Effector memory CD4-positive, alpha-beta T cell (primary cell): ENCODE measurements at regions not wholly inside any gene's neighbourhood (a gene's known extent, or its start where the extent isn't known, plus 50 kb on each side); places are given as distances from the start of the nearest gene placed in this dataset.

Experiments used
- DNase-seq, 3 donors: peaks; one replicate each; pipeline ENCODE4 v3.0.0-alpha.2; 2020
- H3K27ac ChIP-seq: 2 replicates; pipeline ENCODE4 v1.7.0; 2013; ENCODE audit warnings: mild to moderate bottlenecking, low read length, moderate library complexity; ENCODE audit not compliant: insufficient read depth, poor library complexity, severe bottlenecking
- H3K27me3 ChIP-seq: replicated peaks from 2 replicates; pipeline ENCODE4 v1.7.0; 2013; ENCODE audit warnings: mild to moderate bottlenecking, low read length; ENCODE audit not compliant: insufficient read depth, control insufficient read depth, poor library complexity, severe bottlenecking
- H3K36me3 ChIP-seq: 2 replicates; pipeline ENCODE4 v1.7.0; 2013; ENCODE audit warnings: mild to moderate bottlenecking, low read length, moderate library complexity; ENCODE audit not compliant: control insufficient read depth, insufficient read depth
- H3K4me1 ChIP-seq: 2 replicates; pipeline ENCODE4 v1.7.0; 2013; ENCODE audit warnings: low read length, mild to moderate bottlenecking; ENCODE audit not compliant: control insufficient read depth, insufficient read depth, poor library complexity, severe bottlenecking
- H3K4me3 ChIP-seq: 2 replicates; pipeline ENCODE4 v1.7.0; 2013; ENCODE audit warnings: low read length, low read depth, mild to moderate bottlenecking; ENCODE audit not compliant: insufficient read depth, poor library complexity, severe bottlenecking
- H3K9me3 ChIP-seq: 2 replicates; pipeline ENCODE4 v1.7.0; 2013; ENCODE audit warnings: mild to moderate bottlenecking, low read length, moderate library complexity; ENCODE audit not compliant: control insufficient read depth

GRCh38 chr4:189502841-189503435 is 437.7 kb upstream of the FRG1 start:
- Histone ChIP-seq H3K9me3 (no peaks in the 10 kb centered on the region), H3K36me3 (no peaks in the 10 kb centered on the region), H3K27ac (no peak overlapping the region), H3K4me1 (no peaks in the 10 kb centered on the region), H3K27me3 (no peaks in the 10 kb centered on the region), H3K4me3 (no peak overlapping the region)
- no peak for DNase-seq

GRCh38 chr4:189504220-189504619 is 436.5 kb upstream of the FRG1 start:
- Histone ChIP-seq H3K27me3 (no peaks in the 10 kb centered on the region), H3K36me3 (no peaks in the 10 kb centered on the region), H3K4me1 (no peaks in the 10 kb centered on the region), H3K4me3 (no peak overlapping the region), H3K9me3 (no peaks in the 10 kb centered on the region), H3K27ac (no peak overlapping the region)
- DNase-seq: no peak

GRCh38 chr4:189505380-189505779 is 435.3 kb upstream of the FRG1 start:
- DNase-seq: no peak
- H3K27ac ChIP-seq: no peak overlapping the region
- H3K9me3 ChIP-seq: no peaks in the 10 kb centered on the region
- no peaks in the 10 kb centered on the region for H3K4me1 ChIP-seq
- H3K4me3 ChIP-seq: no peak overlapping the region
- H3K36me3 ChIP-seq: no peaks in the 10 kb centered on the region
- no peaks in the 10 kb centered on the region for H3K27me3 ChIP-seq

- Histone ChIP-seq H3K27me3 (no peaks in the 10 kb centered on the region), H3K27ac (no peak overlapping the region), H3K9me3 (no peaks in the 10 kb centered on the region), H3K36me3 (no peaks in the 10 kb centered on the region), H3K4me1 (no peaks in the 10 kb centered on the region), H3K4me3 (no peak overlapping the region)
- DNase-seq: no peak
Observed at GRCh38 chr4:189506080-189506479, 434.6 kb upstream of the FRG1 start.

GRCh38 chr4:189507060-189507459 is 433.6 kb upstream of the FRG1 start:
- DNase-seq: no peak
- Histone ChIP-seq H3K36me3 (no peaks in the 10 kb centered on the region), H3K9me3 (no peaks in the 10 kb centered on the region), H3K27ac (no peak overlapping the region), H3K27me3 (no peaks in the 10 kb centered on the region), H3K4me3 (no peak overlapping the region), H3K4me1 (no peaks in the 10 kb centered on the region)

- Histone ChIP-seq H3K4me3 (no peak overlapping the region), H3K27me3 (no peaks in the 10 kb centered on the region), H3K27ac (no peak overlapping the region), H3K4me1 (no peaks in the 10 kb centered on the region), H3K36me3 (no peaks in the 10 kb centered on the region), H3K9me3 (no peaks in the 10 kb centered on the region)
- DNase-seq: no peak
Observed at GRCh38 chr4:189510601-189511000, 430.1 kb upstream of the FRG1 start.

- H3K4me1 ChIP-seq: no peaks in the 10 kb centered on the region
Observed at GRCh38 chr4:189511581-189511980, 429.1 kb upstream of the FRG1 start.

GRCh38 chr4:189513421-189513820 is 427.3 kb upstream of the FRG1 start:
- Histone ChIP-seq H3K27me3 (no peaks in the 10 kb centered on the region), H3K27ac (no peak overlapping the region), H3K4me1 (no peaks in the 10 kb centered on the region), H3K36me3 (no peaks in the 10 kb centered on the region), H3K4me3 (no peak overlapping the region), H3K9me3 (no peaks in the 10 kb centered on the region)
- DNase-seq: no peak

More at GRCh38 chr4:189511581-189511980, 429.1 kb upstream of the FRG1 start:
- no peak for DNase-seq
- H3K4me3 ChIP-seq: no peak overlapping the region
- no peaks in the 10 kb centered on the region for H3K9me3 ChIP-seq
- no peaks in the 10 kb centered on the region for H3K36me3 ChIP-seq
- no peak overlapping the region for H3K27ac ChIP-seq
- no peaks in the 10 kb centered on the region for H3K27me3 ChIP-seq

GRCh38 chr4:189514209-189514608 is 426.5 kb upstream of the FRG1 start:
- H3K4me3 ChIP-seq: no peak overlapping the region
- H3K36me3 ChIP-seq: no peaks in the 10 kb centered on the region
- no peaks in the 10 kb centered on the region for H3K27me3 ChIP-seq
- no peak overlapping the region for H3K27ac ChIP-seq
- H3K4me1 ChIP-seq: no peaks in the 10 kb centered on the region
- no peaks in the 10 kb centered on the region for H3K9me3 ChIP-seq
- DNase-seq: no peak

- H3K27me3 ChIP-seq: no peaks in the 10 kb centered on the region
- no peak overlapping the region for H3K4me3 ChIP-seq
- DNase-seq: no peak
- H3K9me3 ChIP-seq: no peaks in the 10 kb centered on the region
- H3K36me3 ChIP-seq: no peaks in the 10 kb centered on the region
- no peak overlapping the region for H3K27ac ChIP-seq
- no peaks in the 10 kb centered on the region for H3K4me1 ChIP-seq
Observed at GRCh38 chr4:189516902-189517301, 423.8 kb upstream of the FRG1 start.
